ENCODE measurements at regions not wholly inside any gene's neighbourhood (a gene's known extent, or its start where the extent isn't known, plus 50 kb on each side); places are given as distances from the start of the nearest gene placed in this dataset.

DNA sequence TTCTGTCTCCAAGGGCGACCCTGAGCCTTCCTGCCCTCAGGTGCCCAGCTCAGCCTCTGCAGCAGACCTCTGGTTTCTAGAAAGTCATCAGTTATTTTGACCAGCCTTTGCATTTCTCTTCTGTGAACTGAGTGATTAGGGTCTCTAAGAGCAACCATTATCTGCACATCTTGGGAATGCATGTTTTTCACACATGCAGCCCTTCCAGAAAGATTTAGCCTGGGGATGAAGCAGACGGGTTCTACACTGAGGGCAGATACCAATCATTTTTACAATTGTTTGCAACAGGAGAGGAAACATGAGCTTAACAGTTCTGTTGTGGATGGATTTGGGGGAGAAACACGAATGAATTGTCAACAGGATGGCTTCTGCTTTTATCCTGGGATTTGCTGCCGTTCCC lies 90.1 kb upstream of the PITX1 start:
- TF ChIP-seq, protein P1, sequence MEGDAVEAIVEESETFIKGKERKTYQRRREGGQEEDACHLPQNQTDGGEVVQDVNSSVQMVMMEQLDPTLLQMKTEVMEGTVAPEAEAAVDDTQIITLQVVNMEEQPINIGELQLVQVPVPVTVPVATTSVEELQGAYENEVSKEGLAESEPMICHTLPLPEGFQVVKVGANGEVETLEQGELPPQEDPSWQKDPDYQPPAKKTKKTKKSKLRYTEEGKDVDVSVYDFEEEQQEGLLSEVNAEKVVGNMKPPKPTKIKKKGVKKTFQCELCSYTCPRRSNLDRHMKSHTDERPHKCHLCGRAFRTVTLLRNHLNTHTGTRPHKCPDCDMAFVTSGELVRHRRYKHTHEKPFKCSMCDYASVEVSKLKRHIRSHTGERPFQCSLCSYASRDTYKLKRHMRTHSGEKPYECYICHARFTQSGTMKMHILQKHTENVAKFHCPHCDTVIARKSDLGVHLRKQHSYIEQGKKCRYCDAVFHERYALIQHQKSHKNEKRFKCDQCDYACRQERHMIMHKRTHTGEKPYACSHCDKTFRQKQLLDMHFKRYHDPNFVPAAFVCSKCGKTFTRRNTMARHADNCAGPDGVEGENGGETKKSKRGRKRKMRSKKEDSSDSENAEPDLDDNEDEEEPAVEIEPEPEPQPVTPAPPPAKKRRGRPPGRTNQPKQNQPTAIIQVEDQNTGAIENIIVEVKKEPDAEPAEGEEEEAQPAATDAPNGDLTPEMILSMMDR (IDR thresholded peaks at IDR 0.05; ENCODE audit: low read depth, low read length), result no peak
- DNase-seq (ENCODE audit: low read depth in 2 of 2), result no peak
- H3K4me3 ChIP-seq (replicated peaks in 1 of 2; ENCODE audit: low read depth in 2 of 2, low read length in 2 of 2), result no peak overlapping the region

DNA sequence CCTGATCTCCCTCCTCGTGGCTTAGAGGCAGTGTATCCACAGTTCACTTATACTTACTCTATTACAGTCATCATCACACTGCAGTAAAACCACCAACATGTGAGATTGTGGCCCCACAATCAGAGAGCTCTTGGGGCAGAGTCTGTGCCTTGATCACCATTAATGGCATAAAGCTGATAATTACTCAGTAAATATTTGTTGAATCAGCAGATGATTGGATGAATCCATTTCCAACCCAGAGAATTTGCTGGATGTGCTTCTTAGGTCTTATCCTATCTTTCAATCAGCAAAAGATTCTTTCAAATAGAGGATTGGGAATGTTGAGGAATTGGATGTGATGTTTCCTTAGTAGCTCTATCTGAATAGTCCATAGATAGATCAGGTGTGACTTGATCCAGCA lies 88.8 kb upstream of the PITX1 start:
- H3K4me3 ChIP-seq (replicated peaks in 1 of 2; ENCODE audit: low read depth in 2 of 2, low read length in 2 of 2), result no peak overlapping the region
- no peak for DNase-seq (ENCODE audit: low read depth in 2 of 2)
- TF ChIP-seq, protein P1 (IDR thresholded peaks at IDR 0.05; ENCODE audit: low read depth, low read length), result no peak

DNA sequence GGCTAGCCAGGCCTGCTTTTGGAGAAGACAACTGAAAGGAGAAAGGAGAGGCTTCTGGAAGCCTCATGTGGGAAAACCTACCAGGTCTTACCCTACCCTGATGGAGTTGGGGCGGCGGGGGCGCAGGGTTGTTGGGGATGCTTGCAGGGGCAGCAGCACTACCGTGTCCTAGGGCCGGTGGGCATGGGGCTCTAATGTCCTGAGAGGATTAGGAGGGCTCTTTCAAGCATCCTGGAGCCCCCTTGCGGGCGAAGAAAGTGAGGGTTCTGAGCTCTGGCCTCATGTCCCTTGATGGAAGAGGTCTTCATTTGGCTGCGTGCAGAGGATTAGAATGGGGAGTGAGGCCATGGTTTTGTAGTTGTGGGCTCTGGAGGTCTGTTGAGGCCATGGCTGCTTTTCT lies 86.9 kb upstream of the PITX1 start:
- TF ChIP-seq, protein P1 (IDR thresholded peaks at IDR 0.05; ENCODE audit: low read depth, low read length), result no peak
- no peak overlapping the region for H3K4me3 ChIP-seq (replicated peaks in 1 of 2; ENCODE audit: low read depth in 2 of 2, low read length in 2 of 2)
- DNase-seq (ENCODE audit: low read depth in 2 of 2), result no peak

DNA sequence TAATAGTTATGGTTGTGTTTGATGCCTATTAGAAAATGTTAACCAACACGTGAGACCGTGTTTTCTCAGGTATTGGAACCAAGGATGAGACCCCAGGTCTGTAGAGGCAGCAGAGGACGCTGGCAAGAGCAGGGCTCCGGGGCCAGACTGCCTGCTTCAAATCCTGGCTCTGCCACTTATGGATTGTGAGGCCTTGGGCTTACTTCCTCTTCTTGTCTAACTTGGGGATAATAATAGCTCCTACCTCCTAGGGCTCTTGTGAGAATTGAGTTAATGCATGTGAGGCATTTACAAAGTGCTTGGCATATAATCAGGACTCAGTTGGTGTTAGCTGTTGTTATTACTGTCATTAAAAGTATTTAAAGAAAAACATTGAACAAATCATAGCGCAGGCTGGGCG lies 85.5 kb upstream of the PITX1 start:
- TF ChIP-seq, protein P1 (IDR thresholded peaks at IDR 0.05; ENCODE audit: low read depth, low read length), result no peak
- H3K4me3 ChIP-seq (replicated peaks in 1 of 2; ENCODE audit: low read depth in 2 of 2, low read length in 2 of 2), result no peak overlapping the region
- DNase-seq (ENCODE audit: low read depth in 2 of 2), result no peak

DNA sequence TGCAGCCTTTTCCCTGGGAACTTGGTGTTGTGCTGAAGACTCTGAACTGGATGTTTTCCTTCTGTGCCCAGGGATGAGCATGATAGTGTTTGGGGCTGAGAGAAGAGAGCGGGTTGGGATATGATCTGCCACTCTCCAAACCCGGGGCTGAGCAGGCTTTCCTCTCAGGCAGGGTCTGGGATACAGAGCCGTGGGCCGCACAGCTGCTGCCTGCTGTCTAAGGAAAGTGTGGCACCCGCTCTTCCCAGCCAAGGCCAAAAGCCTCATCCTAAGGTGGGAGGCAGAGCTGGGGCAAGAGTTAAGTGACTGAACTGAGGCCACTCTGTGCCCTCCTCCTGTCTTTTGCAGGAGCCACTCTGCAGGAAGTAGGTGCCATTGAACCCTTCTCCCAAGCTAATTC lies 83.6 kb upstream of the PITX1 start:
- TF ChIP-seq, protein P1 (IDR thresholded peaks at IDR 0.05; ENCODE audit: low read depth, low read length), result no peak
- no peak for DNase-seq (ENCODE audit: low read depth in 2 of 2)
- H3K4me3 ChIP-seq (replicated peaks in 1 of 2; ENCODE audit: low read depth in 2 of 2, low read length in 2 of 2), result no peak overlapping the region

DNA sequence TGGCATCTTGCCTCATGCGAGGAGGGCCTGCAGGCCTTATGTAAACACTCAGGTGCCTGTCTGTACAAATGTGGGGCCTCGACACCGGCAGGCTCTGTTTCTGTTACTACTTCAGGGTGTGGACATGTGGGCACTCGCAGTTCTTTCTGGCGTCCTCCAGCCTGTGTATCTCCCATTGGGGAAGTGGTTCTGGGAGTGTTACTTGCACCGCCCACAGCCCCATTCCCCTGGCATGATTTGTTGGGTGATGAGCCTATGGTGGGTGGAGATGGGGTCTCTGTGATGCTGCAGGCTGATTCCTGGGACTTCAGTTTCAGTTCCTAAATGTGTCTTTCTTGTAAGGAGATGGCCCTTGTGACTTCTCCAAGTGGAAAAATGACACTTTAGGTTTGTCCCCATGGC lies 82.1 kb upstream of the PITX1 start:
- no peak overlapping the region for H3K4me3 ChIP-seq (replicated peaks in 1 of 2; ENCODE audit: low read depth in 2 of 2, low read length in 2 of 2)
- TF ChIP-seq, protein P1 (IDR thresholded peaks at IDR 0.05; ENCODE audit: low read depth, low read length), result no peak
- no peak for DNase-seq (ENCODE audit: low read depth in 2 of 2)

DNA sequence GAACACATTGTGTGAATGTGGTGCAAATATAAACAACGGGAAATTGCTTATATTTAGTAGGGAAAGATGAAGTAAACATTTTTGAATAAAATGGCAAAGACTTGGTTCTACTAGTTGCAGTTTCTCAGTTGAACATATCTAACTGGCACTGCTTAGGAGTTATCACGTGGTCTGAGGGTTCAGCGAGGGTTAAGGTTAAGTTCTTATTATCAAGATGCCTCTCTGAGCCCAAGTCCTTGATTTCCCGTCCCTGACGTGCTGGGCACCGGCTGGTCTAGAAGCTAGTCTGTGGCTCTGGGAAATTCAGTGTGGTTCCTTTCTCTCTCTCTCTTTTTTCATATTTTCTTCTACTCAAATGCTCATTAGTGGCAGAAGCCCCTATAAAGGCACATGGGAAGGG lies 81.6 kb upstream of the PITX1 start:
- DNase-seq (ENCODE audit: low read depth in 2 of 2), result no peak
- no peak overlapping the region for H3K4me3 ChIP-seq (replicated peaks in 1 of 2; ENCODE audit: low read depth in 2 of 2, low read length in 2 of 2)
- TF ChIP-seq, protein P1 (IDR thresholded peaks at IDR 0.05; ENCODE audit: low read depth, low read length), result no peak

All from cardiac fibroblast (primary cell).